ENCODE measurements at regions not wholly inside any gene's neighbourhood (a gene's known extent, or its start where the extent isn't known, plus 50 kb on each side); places are given as distances from the start of the nearest gene placed in this dataset.

- TF ChIP-seq POLR2AphosphoS5 (IDR thresholded peaks at IDR 0.05; ENCODE audit: insufficient read depth, low read depth, low read length) (no peak), MAX (IDR thresholded peaks at IDR 0.05; ENCODE audit: insufficient read depth, insufficient read length) (no peak), POLR2A (IDR thresholded peaks at IDR 0.05; ENCODE audit: low read depth, low read length) (no peak), EZH2 (IDR thresholded peaks at IDR 0.05; ENCODE audit: borderline replicate concordance, low read depth, low read length, severe bottlenecking) (no peak), MYC (IDR thresholded peaks at IDR 0.05; ENCODE audit: low read depth, low read length) (no peak), FOS (IDR thresholded peaks at IDR 0.05; ENCODE audit: borderline replicate concordance, insufficient read depth, low read length) (no peak), JUN (IDR thresholded peaks at IDR 0.05; ENCODE audit: borderline replicate concordance, insufficient read depth, insufficient read length, low read depth) (no peak)
- TF ChIP-seq, protein P1, sequence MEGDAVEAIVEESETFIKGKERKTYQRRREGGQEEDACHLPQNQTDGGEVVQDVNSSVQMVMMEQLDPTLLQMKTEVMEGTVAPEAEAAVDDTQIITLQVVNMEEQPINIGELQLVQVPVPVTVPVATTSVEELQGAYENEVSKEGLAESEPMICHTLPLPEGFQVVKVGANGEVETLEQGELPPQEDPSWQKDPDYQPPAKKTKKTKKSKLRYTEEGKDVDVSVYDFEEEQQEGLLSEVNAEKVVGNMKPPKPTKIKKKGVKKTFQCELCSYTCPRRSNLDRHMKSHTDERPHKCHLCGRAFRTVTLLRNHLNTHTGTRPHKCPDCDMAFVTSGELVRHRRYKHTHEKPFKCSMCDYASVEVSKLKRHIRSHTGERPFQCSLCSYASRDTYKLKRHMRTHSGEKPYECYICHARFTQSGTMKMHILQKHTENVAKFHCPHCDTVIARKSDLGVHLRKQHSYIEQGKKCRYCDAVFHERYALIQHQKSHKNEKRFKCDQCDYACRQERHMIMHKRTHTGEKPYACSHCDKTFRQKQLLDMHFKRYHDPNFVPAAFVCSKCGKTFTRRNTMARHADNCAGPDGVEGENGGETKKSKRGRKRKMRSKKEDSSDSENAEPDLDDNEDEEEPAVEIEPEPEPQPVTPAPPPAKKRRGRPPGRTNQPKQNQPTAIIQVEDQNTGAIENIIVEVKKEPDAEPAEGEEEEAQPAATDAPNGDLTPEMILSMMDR (IDR thresholded peaks at IDR 0.05; ENCODE audit: extremely low read depth in 1 of 2, insufficient read depth in 1 of 2, low read depth in 1 of 2, low read length in 2 of 2): no peak
Observed at GRCh38 chr5:123992641-123993040, 480.7 kb downstream of the CSNK1G3 start.

Measured in endothelial cell of umbilical vein (primary cell).